ENCODE measurements at regions not wholly inside any gene's neighbourhood (a gene's known extent, or its start where the extent isn't known, plus 50 kb on each side); places are given as distances from the start of the nearest gene placed in this dataset.

- H3K27ac Mint-ChIP-seq: no peak overlapping the region
- Histone ChIP-seq H3K27ac (ENCODE audit: low read length in 2 of 2) (no peak overlapping the region), H3K79me2 (ENCODE audit: control insufficient read depth, insufficient read depth, low read length) (no peaks in the 10 kb centered on the region), H3K9ac (ENCODE audit: low read length) (no peak overlapping the region), H3K9me3 (ENCODE audit: control extremely low read depth in 1 of 3, control insufficient read depth in 2 of 3, insufficient read depth in 1 of 3, low read length in 2 of 3) (peaks cover 0 to 12% (median 4%) of the 10 kb centered on the region in 3 donors), H3K4me2 (replicated peaks; ENCODE audit: low read depth, low read length, poor library complexity, severe bottlenecking) (no peak overlapping the region), H3K4me3 (ENCODE audit: control extremely low read depth in 1 of 5, extremely low read depth in 1 of 5, insufficient read depth in 1 of 5, low read depth in 2 of 5, low read length in 4 of 5) (no peak overlapping the region), H4K20me1 (ENCODE audit: control insufficient read depth, insufficient read depth, low read length, poor library complexity, severe bottlenecking) (no peaks in the 10 kb centered on the region), H3K27me3 (replicated peaks in 1 of 4; ENCODE audit: control extremely low read depth in 1 of 4, control insufficient read depth in 3 of 4, insufficient read depth in 4 of 4, low read length in 3 of 4) (no peaks in the 10 kb centered on the region), H3K4me1 (ENCODE audit: control insufficient read depth in 2 of 2, insufficient read depth in 2 of 2, low read length in 2 of 2) (no peaks in the 10 kb centered on the region), H2AFZ (ENCODE audit: insufficient read depth, low read depth, low read length, poor library complexity, severe bottlenecking) (no peak overlapping the region), H3K36me3 (replicated peaks in 1 of 2; ENCODE audit: control extremely low read depth in 1 of 2, control insufficient read depth in 1 of 2, extremely low read depth in 1 of 2, insufficient read depth in 2 of 2, low read length in 1 of 2) (no peaks in the 10 kb centered on the region)
- ATAC-seq (ENCODE audit: low read depth) (no peak), DNase-seq (no peak)
- ChIA-PET POLR2A (no interaction called here), CTCF (no interaction called here)
- H3K27me3 Mint-ChIP-seq: no peaks in the 10 kb centered on the region
- no peaks in the 10 kb centered on the region for H3K4me1 Mint-ChIP-seq
- intact Hi-C loops (cut with micrococcal nuclease): no loop called here
- peaks cover 11% of the 10 kb centered on the region for H3K9me3 Mint-ChIP-seq (ENCODE audit: insufficient read depth)
- WGBS (ENCODE audit: insufficient coverage): 13% methylated on average over 1 of the region's 5 CpGs
- TF ChIP-seq CTCF (IDR thresholded peaks at IDR 0.05) (no peak), EZH2 (IDR thresholded peaks at IDR 0.05; ENCODE audit: borderline replicate concordance, insufficient read depth, low read depth, low read length, poor library complexity, severe bottlenecking) (no peak)
- H3K4me3 Mint-ChIP-seq: no peak overlapping the region
These were observed 564.3 kb upstream of the SORCS1 start for GRCh38 chr10:107728807-107729206.

GRCh38 chr10:107727767-107728317 is 563.3 kb upstream of the SORCS1 start:
- Histone ChIP-seq H3K9me3 (ENCODE audit: control extremely low read depth in 1 of 3, control insufficient read depth in 2 of 3, insufficient read depth in 1 of 3, low read length in 2 of 3) (peaks cover 0 to 12% (median 0%) of the 10 kb centered on the region in 3 donors), H3K9ac (ENCODE audit: low read length) (no peak overlapping the region), H3K4me2 (replicated peaks; ENCODE audit: low read depth, low read length, poor library complexity, severe bottlenecking) (no peak overlapping the region), H3K4me3 (ENCODE audit: control extremely low read depth in 1 of 5, extremely low read depth in 1 of 5, insufficient read depth in 1 of 5, low read depth in 2 of 5, low read length in 4 of 5) (no peak overlapping the region), H3K27me3 (replicated peaks in 1 of 4; ENCODE audit: control extremely low read depth in 1 of 4, control insufficient read depth in 3 of 4, insufficient read depth in 4 of 4, low read length in 3 of 4) (no peaks in the 10 kb centered on the region), H4K20me1 (ENCODE audit: control insufficient read depth, insufficient read depth, low read length, poor library complexity, severe bottlenecking) (no peaks in the 10 kb centered on the region), H3K4me1 (ENCODE audit: control insufficient read depth in 2 of 2, insufficient read depth in 2 of 2, low read length in 2 of 2) (no peaks in the 10 kb centered on the region), H3K36me3 (replicated peaks in 1 of 2; ENCODE audit: control extremely low read depth in 1 of 2, control insufficient read depth in 1 of 2, extremely low read depth in 1 of 2, insufficient read depth in 2 of 2, low read length in 1 of 2) (no peaks in the 10 kb centered on the region), H2AFZ (ENCODE audit: insufficient read depth, low read depth, low read length, poor library complexity, severe bottlenecking) (no peak overlapping the region), H3K27ac (ENCODE audit: low read length in 2 of 2) (no peak overlapping the region), H3K79me2 (ENCODE audit: control insufficient read depth, insufficient read depth, low read length) (no peaks in the 10 kb centered on the region)
- Mint-ChIP-seq H3K4me1 (no peaks in the 10 kb centered on the region), H3K27ac (no peak overlapping the region), H3K27me3 (no peaks in the 10 kb centered on the region), H3K9me3 (ENCODE audit: insufficient read depth) (peaks cover 10% of the 10 kb centered on the region), H3K4me3 (no peak overlapping the region)
- ChIA-PET POLR2A (no interaction called here), CTCF (no interaction called here)
- no peak for DNase-seq
- intact Hi-C loops (cut with micrococcal nuclease): no loop called here
- WGBS (ENCODE audit: insufficient coverage): no CpG with 5 or more reads among the region's 2 CpGs
- no peak for ATAC-seq (ENCODE audit: low read depth)
- no peak for TF ChIP-seq EZH2 (IDR thresholded peaks at IDR 0.05; ENCODE audit: borderline replicate concordance, insufficient read depth, low read depth, low read length, poor library complexity, severe bottlenecking)
- TF ChIP-seq CTCF (IDR thresholded peaks at IDR 0.05): no peak

Measured in B cell (primary cell).